B cell (primary cell): ENCODE measurements at regions not wholly inside any gene's neighbourhood (a gene's known extent, or its start where the extent isn't known, plus 50 kb on each side); places are given as distances from the start of the nearest gene placed in this dataset.

ENCODE experiments used
- CTCF ChIP-seq: fragments of 200-600 bp; IDR thresholded peaks from one replicate; pipeline ENCODE4 v1.8.0; 2022; ENCODE audit warnings: antibody characterized with exemption, mild to moderate bottlenecking
- EZH2 ChIP-seq: IDR thresholded peaks from 2 replicates; pipeline ENCODE4 v1.6.1; 2012; ENCODE audit warnings: borderline replicate concordance, low read depth, mild to moderate bottlenecking, moderate library complexity, low read length; ENCODE audit not compliant: insufficient read depth, poor library complexity, severe bottlenecking

DNA sequence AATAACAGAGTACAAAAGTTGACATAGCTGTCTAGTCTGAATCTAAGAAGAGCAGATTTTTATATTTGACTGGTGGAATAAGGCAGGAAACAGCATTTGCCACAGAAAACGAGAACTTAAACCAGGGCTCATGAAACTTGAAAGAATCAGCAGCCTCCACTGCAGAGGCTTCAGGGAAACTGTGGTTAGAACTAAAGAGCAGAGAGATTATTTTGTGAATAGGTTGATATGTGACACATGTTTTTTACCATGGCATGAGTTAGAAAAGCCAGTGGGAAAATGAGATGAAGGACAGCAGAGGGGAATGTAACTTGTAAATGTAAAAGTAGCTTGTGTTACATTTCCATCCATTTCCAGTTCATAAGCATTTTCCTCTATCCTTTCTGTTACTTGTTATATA lies 63.7 kb upstream of the CAMK2D start:
- TF ChIP-seq CTCF (no peak), EZH2 (no peak)
